Keratinocyte (primary cell): ENCODE measurements at regions not wholly inside any gene's neighbourhood (a gene's known extent, or its start where the extent isn't known, plus 50 kb on each side); places are given as distances from the start of the nearest gene placed in this dataset.

Experiments used
- DNase-seq: peaks from one replicate; pipeline ENCODE4 v3.0.0-alpha.2; 2011; ENCODE audit warnings: low read depth, missing footprints, low spot score
- FAIRE-seq: peaks from 2 replicates; lab custom pipeline; 2011; peaks lifted over from hg19 to GRCh38; lab: Jason Lieb, UNC
- H2AFZ ChIP-seq: 2 replicates; pipeline ENCODE4 v1.6.0; 2012; ENCODE audit warnings: low read length, control low read depth, inconsistent platforms; ENCODE audit not compliant: control insufficient read depth
- H3K27ac ChIP-seq: 2 replicates; pipeline ENCODE4 v1.5.1; 2011; ENCODE audit warnings: low read length; ENCODE audit not compliant: control insufficient read depth, insufficient read depth
- H3K27me3 ChIP-seq: 3 replicates; pipeline ENCODE4 v1.6.0; 2011; ENCODE audit warnings: low read length; ENCODE audit not compliant: control insufficient read depth, insufficient read depth; ENCODE audit errors: extremely low read depth
- H3K36me3 ChIP-seq, 2 experiments: 2 replicates in 1 of 2; 3 replicates in 1 of 2; pipeline ENCODE4 v1.5.1; 2011; ENCODE audit warnings: low read length in 2 of 2, mild to moderate bottlenecking in 1 of 2; ENCODE audit not compliant: control insufficient read depth in 2 of 2, insufficient read depth in 2 of 2; ENCODE audit errors: extremely low read depth in 1 of 2
- H3K4me1 ChIP-seq: 3 replicates; pipeline ENCODE4 v1.5.1; 2011; ENCODE audit warnings: low read length; ENCODE audit not compliant: control insufficient read depth, insufficient read depth; ENCODE audit errors: extremely low read depth
- H3K4me2 ChIP-seq: 3 replicates; pipeline ENCODE4 v1.6.0; 2011; ENCODE audit warnings: low read depth, low read length; ENCODE audit not compliant: control insufficient read depth, insufficient read depth; ENCODE audit errors: extremely low read depth
- H3K4me3 ChIP-seq, 3 experiments: fragments of 200-600 bp in 1 of 3; sonication (generic) in 1 of 3; 2 replicates in 2 of 3; 3 replicates in 1 of 3; pipeline ENCODE4 v1.5.1; 2011 to 2016; ENCODE audit warnings: low read length in 3 of 3, mild to moderate bottlenecking in 3 of 3, control low read depth in 2 of 3, inconsistent platforms in 1 of 3, low read depth in 1 of 3, mixed read lengths in 1 of 3, mixed run types in 1 of 3, moderate library complexity in 1 of 3; ENCODE audit not compliant: control insufficient read depth in 2 of 3, insufficient read depth in 2 of 3; ENCODE audit errors: extremely low read depth in 1 of 3
- H3K79me2 ChIP-seq: 2 replicates; pipeline ENCODE4 v1.6.0; 2012; ENCODE audit warnings: low read length; ENCODE audit not compliant: control insufficient read depth, insufficient read depth
- H3K9ac ChIP-seq: 3 replicates; pipeline ENCODE4 v1.6.0; 2011; ENCODE audit warnings: low read length; ENCODE audit not compliant: control insufficient read depth, insufficient read depth; ENCODE audit errors: extremely low read depth
- H3K9me1 ChIP-seq: 3 replicates; pipeline ENCODE4 v1.6.0; 2011; ENCODE audit warnings: low read length; ENCODE audit not compliant: control insufficient read depth, insufficient read depth; ENCODE audit errors: extremely low read depth
- H3K9me3 ChIP-seq: 2 replicates; pipeline ENCODE4 v1.5.1; 2012; ENCODE audit warnings: low read depth, low read length; ENCODE audit not compliant: control insufficient read depth
- H4K20me1 ChIP-seq: 3 replicates; pipeline ENCODE4 v1.6.0; 2011; ENCODE audit warnings: low read length; ENCODE audit not compliant: control insufficient read depth, insufficient read depth; ENCODE audit errors: extremely low read depth
- EZH2 ChIP-seq: IDR thresholded peaks from one replicate; pipeline ENCODE4 v1.6.1; 2012; ENCODE audit warnings: inconsistent platforms, mild to moderate bottlenecking, low read length, moderate library complexity
- dilution Hi-C: fragments of 300-500 bp; cut with MboI; formaldehyde crosslinking; loops from one replicate; pipeline ENCODE4 v1.7.0; 2020; ENCODE audit warnings: low sequenced_read_pairs; ENCODE audit not compliant: extremely low pct_ligation_motif_present
- TF ChIP-seq, protein P1 (sequence below), 3 experiments: IDR thresholded peaks in 1 of 3; conservative IDR thresholded peaks in 1 of 3; optimal IDR thresholded peaks in 1 of 3; 2 replicates in 2 of 3; 3 replicates in 1 of 3; pipeline versions ENCODE3 to v1.5.1; 2011; ENCODE audit warnings: low read length in 3 of 3, mild to moderate bottlenecking in 3 of 3, moderate library complexity in 2 of 3, control low read depth in 1 of 3, inconsistent platforms in 1 of 3; ENCODE audit not compliant: insufficient read depth in 2 of 3; ENCODE audit errors: extremely low read depth in 1 of 3

DNA sequence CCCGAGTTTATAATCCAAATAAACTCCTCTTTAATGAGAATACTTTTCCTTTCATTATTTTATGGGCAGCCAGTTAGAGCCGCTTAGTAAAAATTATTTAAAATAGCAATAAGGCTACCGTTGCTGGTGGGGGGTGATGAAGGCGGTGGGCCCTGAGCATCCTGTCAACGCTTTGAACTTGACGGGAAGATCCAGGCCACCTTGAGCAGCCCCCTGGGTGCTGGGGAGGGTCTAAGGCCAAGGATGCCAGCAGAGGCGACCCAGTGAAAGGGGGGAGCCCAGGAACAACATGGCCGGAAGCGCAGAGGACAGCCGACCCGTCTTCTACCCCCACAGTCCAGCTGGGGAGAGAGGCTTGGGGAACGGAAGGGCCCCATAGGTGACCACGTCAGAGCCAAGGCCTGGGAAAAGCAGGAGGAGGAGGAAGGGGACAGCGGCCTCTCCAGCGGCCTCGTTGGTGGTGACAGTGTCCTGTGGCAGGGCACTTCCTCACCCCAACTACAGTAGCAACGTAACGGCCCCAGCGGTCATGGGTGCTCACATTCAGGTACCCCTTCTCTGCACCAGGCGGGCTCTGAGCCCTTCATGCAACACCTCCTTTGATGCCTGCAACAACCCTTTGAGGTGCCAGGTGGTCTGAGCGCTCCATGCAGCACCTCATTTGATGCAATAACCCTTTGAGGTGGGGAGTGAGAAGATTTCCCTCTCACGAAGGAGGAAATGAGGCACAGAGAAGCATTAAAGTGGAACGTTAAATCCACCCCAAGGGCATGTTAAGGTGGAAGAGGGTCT lies 695.3 kb downstream of the TBC1D22A start:
- no peak overlapping the region for H2AFZ ChIP-seq
- no peaks in the 10 kb centered on the region for H3K79me2 ChIP-seq
- no peaks in the 10 kb centered on the region for H3K9me1 ChIP-seq
- H3K9me3 ChIP-seq, result peaks cover 8% of the 10 kb centered on the region
- H3K27ac ChIP-seq, result no peak overlapping the region
- no peak overlapping the region for H3K4me2 ChIP-seq
- no peak overlapping the region for H3K4me3 ChIP-seq
- TF ChIP-seq, protein P1, sequence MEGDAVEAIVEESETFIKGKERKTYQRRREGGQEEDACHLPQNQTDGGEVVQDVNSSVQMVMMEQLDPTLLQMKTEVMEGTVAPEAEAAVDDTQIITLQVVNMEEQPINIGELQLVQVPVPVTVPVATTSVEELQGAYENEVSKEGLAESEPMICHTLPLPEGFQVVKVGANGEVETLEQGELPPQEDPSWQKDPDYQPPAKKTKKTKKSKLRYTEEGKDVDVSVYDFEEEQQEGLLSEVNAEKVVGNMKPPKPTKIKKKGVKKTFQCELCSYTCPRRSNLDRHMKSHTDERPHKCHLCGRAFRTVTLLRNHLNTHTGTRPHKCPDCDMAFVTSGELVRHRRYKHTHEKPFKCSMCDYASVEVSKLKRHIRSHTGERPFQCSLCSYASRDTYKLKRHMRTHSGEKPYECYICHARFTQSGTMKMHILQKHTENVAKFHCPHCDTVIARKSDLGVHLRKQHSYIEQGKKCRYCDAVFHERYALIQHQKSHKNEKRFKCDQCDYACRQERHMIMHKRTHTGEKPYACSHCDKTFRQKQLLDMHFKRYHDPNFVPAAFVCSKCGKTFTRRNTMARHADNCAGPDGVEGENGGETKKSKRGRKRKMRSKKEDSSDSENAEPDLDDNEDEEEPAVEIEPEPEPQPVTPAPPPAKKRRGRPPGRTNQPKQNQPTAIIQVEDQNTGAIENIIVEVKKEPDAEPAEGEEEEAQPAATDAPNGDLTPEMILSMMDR (optimal IDR thresholded peaks at IDR 0.05 in 1 of 3, IDR thresholded peaks at IDR 0.05 in 1 of 3, conservative IDR thresholded peaks at IDR 0.05 in 1 of 3; ENCODE audit: extremely low read depth in 1 of 3, insufficient read depth in 2 of 3, low read length in 3 of 3), result no peak
- no peak for TF ChIP-seq EZH2
- FAIRE-seq, result no peak
- H3K27me3 ChIP-seq, result no peaks in the 10 kb centered on the region
- H3K9ac ChIP-seq, result no peak overlapping the region
- no peaks in the 10 kb centered on the region for H4K20me1 ChIP-seq
- dilution Hi-C loops, result no loop called here
- no peak for DNase-seq
- H3K36me3 ChIP-seq, result no peaks in the 10 kb centered on the region
- H3K4me1 ChIP-seq, result no peaks in the 10 kb centered on the region

DNA sequence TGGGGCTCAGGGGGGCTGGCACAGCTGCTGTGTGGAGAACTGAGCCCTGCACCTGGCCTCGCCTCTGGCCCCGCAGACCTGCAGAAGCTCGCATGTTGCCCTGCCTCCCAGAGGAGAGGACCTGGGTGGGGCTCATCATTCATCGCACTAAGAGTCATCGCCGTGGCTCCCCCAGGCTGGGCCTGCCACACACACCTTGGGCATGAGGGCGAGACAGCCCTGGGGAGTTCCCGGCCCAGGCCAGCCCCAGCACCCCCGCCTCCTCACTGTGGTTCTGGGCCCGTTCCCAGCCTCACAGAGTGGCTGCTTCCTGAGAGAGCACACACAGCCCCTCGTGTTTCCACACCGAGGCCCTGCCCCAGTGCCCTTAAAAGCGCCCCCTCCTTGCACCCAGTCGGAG lies 694.6 kb downstream of the TBC1D22A start:
- no peak for FAIRE-seq
- Histone ChIP-seq H3K36me3 (no peaks in the 10 kb centered on the region), H2AFZ (no peak overlapping the region), H3K9me3 (peaks cover 9% of the 10 kb centered on the region), H3K27me3 (no peaks in the 10 kb centered on the region), H3K4me1 (no peaks in the 10 kb centered on the region), H3K27ac (no peak overlapping the region), H3K4me2 (no peak overlapping the region), H3K9ac (no peak overlapping the region), H3K4me3 (no peak overlapping the region), H3K79me2 (no peaks in the 10 kb centered on the region), H3K9me1 (no peaks in the 10 kb centered on the region), H4K20me1 (no peaks in the 10 kb centered on the region)
- dilution Hi-C loops, result no loop called here
- DNase-seq, result no peak
- TF ChIP-seq EZH2, result no peak
- TF ChIP-seq, protein P1 (optimal IDR thresholded peaks at IDR 0.05 in 1 of 3, IDR thresholded peaks at IDR 0.05 in 1 of 3, conservative IDR thresholded peaks at IDR 0.05 in 1 of 3; ENCODE audit: extremely low read depth in 1 of 3, insufficient read depth in 2 of 3, low read length in 3 of 3), result no peak
